Loucy (cell line): ENCODE measurements at regions not wholly inside any gene's neighbourhood (a gene's known extent, or its start where the extent isn't known, plus 50 kb on each side); places are given as distances from the start of the nearest gene placed in this dataset.

ENCODE experiments used
- H2AFZ ChIP-seq: fragments of 200-600 bp; sonication (generic); 2 replicates; pipeline ENCODE4 v1.6.0; 2016; ENCODE audit warnings: antibody characterized with exemption, mild to moderate bottlenecking, low read length, moderate library complexity
- H3F3A ChIP-seq: fragments of 200-600 bp; 2 replicates; pipeline ENCODE4 v1.6.0; 2016; ENCODE audit warnings: antibody characterized with exemption, low read depth, mild to moderate bottlenecking
- H3K27me3 ChIP-seq: fragments of 200-600 bp; sonication (generic); 2 replicates; pipeline ENCODE4 v1.6.1; 2014; ENCODE audit warnings: low read length, mild to moderate bottlenecking; ENCODE audit not compliant: insufficient read depth, poor library complexity, severe bottlenecking
- H3K36me3 ChIP-seq: fragments of 200-600 bp; sonication (generic); 2 replicates; pipeline ENCODE4 v1.6.1; 2016; ENCODE audit warnings: low read length; ENCODE audit not compliant: insufficient read depth
- H3K4me1 ChIP-seq: fragments of 200-600 bp; sonication (generic); 2 replicates; pipeline ENCODE4 v1.5.1; 2014; ENCODE audit warnings: low read length, mild to moderate bottlenecking; ENCODE audit not compliant: insufficient read depth, poor library complexity, severe bottlenecking
- H3K4me2 ChIP-seq: fragments of 200-600 bp; sonication (generic); 2 replicates; pipeline ENCODE4 v1.6.0; 2014; ENCODE audit warnings: antibody characterized with exemption, low read length, low read depth, mild to moderate bottlenecking; ENCODE audit not compliant: poor library complexity, severe bottlenecking
- H3K4me3 ChIP-seq: fragments of 200-600 bp; sonication (generic); 2 replicates; pipeline ENCODE4 v1.5.1; 2014; ENCODE audit warnings: low read length, mild to moderate bottlenecking, mixed read lengths; ENCODE audit not compliant: poor library complexity, severe bottlenecking
- H3K79me2 ChIP-seq: fragments of 200-600 bp; sonication (generic); 2 replicates; pipeline ENCODE4 v1.6.1; 2014; ENCODE audit warnings: low read length; ENCODE audit not compliant: insufficient read depth
- H3K9ac ChIP-seq: fragments of 200-600 bp; sonication (generic); 2 replicates; pipeline ENCODE4 v1.6.0; 2014; ENCODE audit warnings: mild to moderate bottlenecking, low read depth, low read length, moderate library complexity; ENCODE audit not compliant: poor library complexity, severe bottlenecking
- H3K9me2 ChIP-seq: fragments of 200-600 bp; sonication (generic); replicated peaks from 2 replicates; pipeline ENCODE4 v1.6.1; 2016; ENCODE audit warnings: low read depth, low read length, mixed read lengths
- H3K9me3 ChIP-seq: fragments of 200-600 bp; sonication (generic); 2 replicates; pipeline ENCODE4 v1.6.1; 2014; ENCODE audit warnings: mild to moderate bottlenecking, antibody characterized with exemption, low read length, low read depth; ENCODE audit not compliant: insufficient read depth
- H4K20me1 ChIP-seq: fragments of 200-600 bp; sonication (generic); 2 replicates; pipeline ENCODE4 v1.6.0; 2014; ENCODE audit warnings: antibody characterized with exemption, low read length, mild to moderate bottlenecking; ENCODE audit not compliant: insufficient read depth, poor library complexity, severe bottlenecking
- CTCF ChIP-seq: fragments of 200-600 bp; sonication (generic); conservative IDR thresholded peaks from 2 replicates; pipeline ENCODE4 v1.5.1; 2014; ENCODE audit warnings: mild to moderate bottlenecking, antibody characterized with exemption, low read length
- EZH2phosphoT487 ChIP-seq: fragments of 200-600 bp; IDR thresholded peaks from 2 replicates; pipeline ENCODE4 v1.6.1; 2018; ENCODE audit warnings: antibody characterized with exemption, mild to moderate bottlenecking, moderate library complexity, borderline replicate concordance

- H3K27me3 ChIP-seq = no peaks in the 10 kb centered on the region
- no peak for TF ChIP-seq CTCF
- no peaks in the 10 kb centered on the region for H3K4me1 ChIP-seq
- no peaks in the 10 kb centered on the region for H4K20me1 ChIP-seq
- H3F3A ChIP-seq = no peaks in the 10 kb centered on the region
- no peak overlapping the region for H2AFZ ChIP-seq
- no peaks in the 10 kb centered on the region for H3K36me3 ChIP-seq
- H3K9me3 ChIP-seq = no peaks in the 10 kb centered on the region
- H3K4me2 ChIP-seq = no peak overlapping the region
- no peak overlapping the region for H3K9ac ChIP-seq
- no peaks in the 10 kb centered on the region for H3K79me2 ChIP-seq
- no peaks in the 10 kb centered on the region for H3K9me2 ChIP-seq
- H3K4me3 ChIP-seq = no peak overlapping the region
Measured at GRCh38 chr13:68019901-68020300, 789.8 kb upstream of the PCDH9 start.

GRCh38 chr13:68009546-68009945, 779.4 kb upstream of the PCDH9 start:
- H3K9ac ChIP-seq = no peak overlapping the region
- H3K4me2 ChIP-seq = no peak overlapping the region
- H3K27me3 ChIP-seq = no peaks in the 10 kb centered on the region
- H3F3A ChIP-seq = no peaks in the 10 kb centered on the region
- no peaks in the 10 kb centered on the region for H3K4me1 ChIP-seq
- H2AFZ ChIP-seq = no peak overlapping the region
- no peaks in the 10 kb centered on the region for H3K9me2 ChIP-seq
- H4K20me1 ChIP-seq = no peaks in the 10 kb centered on the region
- H3K9me3 ChIP-seq = no peaks in the 10 kb centered on the region
- H3K79me2 ChIP-seq = no peaks in the 10 kb centered on the region
- no peak overlapping the region for H3K4me3 ChIP-seq
- H3K36me3 ChIP-seq = no peaks in the 10 kb centered on the region
- TF ChIP-seq EZH2phosphoT487 (no peak), CTCF (no peak)

GRCh38 chr13:68007576-68007975, 777.4 kb upstream of the PCDH9 start:
- Histone ChIP-seq H3K9me3 (no peaks in the 10 kb centered on the region), H3K79me2 (no peaks in the 10 kb centered on the region), H3K9ac (no peak overlapping the region), H3K4me3 (no peak overlapping the region), H2AFZ (no peak overlapping the region), H3K4me1 (no peaks in the 10 kb centered on the region), H3K36me3 (no peaks in the 10 kb centered on the region), H3K4me2 (no peak overlapping the region), H3F3A (no peaks in the 10 kb centered on the region), H3K9me2 (no peaks in the 10 kb centered on the region), H4K20me1 (no peaks in the 10 kb centered on the region), H3K27me3 (no peaks in the 10 kb centered on the region)
- TF ChIP-seq EZH2phosphoT487 (no peak), CTCF (no peak)
